Gastroesophageal sphincter (tissue), 4 donors: ENCODE measurements at regions not wholly inside any gene's neighbourhood (a gene's known extent, or its start where the extent isn't known, plus 50 kb on each side); places are given as distances from the start of the nearest gene placed in this dataset.
"Not testable (repeated sequence)": the region's sequence is repeated elsewhere in the genome, so short reads cannot be mapped to it uniquely, and the experiment has no call there.

ENCODE experiments used
- ATAC-seq: fragments of 150-250 bp; one replicate; pipeline ENCODE4 v1.9.1; 2016; ENCODE audit warnings: mild to moderate bottlenecking, moderate library complexity
- H3K27ac ChIP-seq, 4 donors: fragments of 200-600 bp; sonication (generic) in 3 of 4; 1 replicate in 3 of 4; 2 replicates in 1 of 4; pipeline ENCODE4 v1.5.1; 2016 to 2019
- H3K27me3 ChIP-seq: fragments of 200-600 bp; sonication (generic); one replicate; pipeline ENCODE4 v1.5.1; 2019
- H3K36me3 ChIP-seq, 2 donors: fragments of 200-600 bp; sonication (generic); one replicate each; pipeline ENCODE4 v1.5.1; 2019; ENCODE audit warnings: control low read depth in 1 of 2
- H3K4me1 ChIP-seq, 3 donors: fragments of 200-600 bp; sonication (generic); 1 replicate in 2 of 3; 2 replicates in 1 of 3; pipeline ENCODE4 v1.5.1; 2016 to 2019; ENCODE audit warnings: control low read depth in 2 of 3
- H3K4me3 ChIP-seq, 2 donors: fragments of 200-600 bp; sonication (generic); one replicate each; pipeline ENCODE4 v1.5.1; 2019; ENCODE audit warnings: mild to moderate bottlenecking in 1 of 2, moderate library complexity in 1 of 2
- H3K9me3 ChIP-seq, 3 donors: fragments of 200-600 bp; sonication (generic); one replicate each; pipeline ENCODE4 v1.5.1; 2017 to 2019; ENCODE audit warnings: control low read depth in 2 of 3
- EP300 ChIP-seq: sonication (generic); formaldehyde crosslinking; IDR thresholded peaks from one replicate; pipeline ENCODE4 v1.6.1; 2017; ENCODE audit warnings: antibody characterized with exemption, mild to moderate bottlenecking
- POLR2A ChIP-seq, 2 donors: fragments of 450-650 bp; IDR thresholded peaks; one replicate each; pipeline ENCODE4 v1.6.1; 2017; ENCODE audit warnings: antibody characterized with exemption in 2 of 2, mild to moderate bottlenecking in 2 of 2, moderate library complexity in 1 of 2
- POLR2AphosphoS5 ChIP-seq: sonication (generic); formaldehyde crosslinking; IDR thresholded peaks from one replicate; pipeline ENCODE4 v1.6.1; 2017; ENCODE audit warnings: antibody characterized with exemption
- WGBS, 2 donors: methylation state at CpG; one replicate each; pipeline ENCODE4 v1.1.5; 2018; ENCODE audit warnings: low coverage in 1 of 2; 5-methylcytosine and 5-hydroxymethylcytosine counted together
- TF ChIP-seq, protein P1 (sequence below), 4 experiments: fragments of 200-600 bp in 2 of 4; fragments of 450-650 bp in 2 of 4; sonication (generic) in 1 of 4; IDR thresholded peaks; one replicate each; pipeline ENCODE4 v1.5.1; 2017 to 2019; ENCODE audit warnings: antibody characterized with exemption in 4 of 4, mild to moderate bottlenecking in 2 of 4, moderate library complexity in 2 of 4

DNA sequence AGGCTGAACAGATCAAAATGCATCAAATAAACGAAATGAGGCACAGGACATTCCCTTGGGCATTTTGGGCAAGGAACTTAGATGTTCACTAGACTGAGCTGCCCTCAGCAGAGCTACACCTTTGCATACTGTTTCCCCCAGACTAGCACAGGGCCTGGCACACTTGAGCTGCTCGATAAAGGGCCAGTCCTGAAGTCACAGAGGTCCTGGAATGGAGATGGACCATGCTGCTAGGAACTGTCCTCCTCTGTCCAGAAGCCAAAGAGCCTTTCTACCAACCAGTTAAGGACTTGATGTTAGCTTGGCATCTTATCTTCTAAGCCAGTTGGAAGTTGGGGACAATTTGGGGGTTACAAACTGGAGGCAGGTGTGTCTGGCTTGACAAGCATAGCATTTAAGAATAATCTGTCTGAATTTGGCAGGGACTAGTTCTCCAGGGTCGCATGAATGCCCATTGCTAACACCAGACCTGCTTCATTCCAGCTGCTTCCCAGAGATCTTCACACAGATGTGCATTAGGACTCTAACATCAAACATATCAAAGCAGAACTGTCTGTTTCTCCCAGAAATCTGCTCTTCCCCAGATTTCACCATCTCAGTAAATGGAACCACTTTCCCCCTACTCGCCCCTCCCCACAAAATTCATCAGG lies 152.2 kb upstream of the PDE1C start:
- H3K27me3 ChIP-seq = no peaks in the 10 kb centered on the region
- no peak for ATAC-seq
- 49 to 67% methylated on average over 1 to 4 of the region's 4 CpGs for WGBS, 2 donors
- no peaks in the 10 kb centered on the region for H3K36me3 ChIP-seq
- H3K9me3 ChIP-seq = peaks cover 0 to 3% (median 0%) of the 10 kb centered on the region in 3 donors
- TF ChIP-seq, protein P1, sequence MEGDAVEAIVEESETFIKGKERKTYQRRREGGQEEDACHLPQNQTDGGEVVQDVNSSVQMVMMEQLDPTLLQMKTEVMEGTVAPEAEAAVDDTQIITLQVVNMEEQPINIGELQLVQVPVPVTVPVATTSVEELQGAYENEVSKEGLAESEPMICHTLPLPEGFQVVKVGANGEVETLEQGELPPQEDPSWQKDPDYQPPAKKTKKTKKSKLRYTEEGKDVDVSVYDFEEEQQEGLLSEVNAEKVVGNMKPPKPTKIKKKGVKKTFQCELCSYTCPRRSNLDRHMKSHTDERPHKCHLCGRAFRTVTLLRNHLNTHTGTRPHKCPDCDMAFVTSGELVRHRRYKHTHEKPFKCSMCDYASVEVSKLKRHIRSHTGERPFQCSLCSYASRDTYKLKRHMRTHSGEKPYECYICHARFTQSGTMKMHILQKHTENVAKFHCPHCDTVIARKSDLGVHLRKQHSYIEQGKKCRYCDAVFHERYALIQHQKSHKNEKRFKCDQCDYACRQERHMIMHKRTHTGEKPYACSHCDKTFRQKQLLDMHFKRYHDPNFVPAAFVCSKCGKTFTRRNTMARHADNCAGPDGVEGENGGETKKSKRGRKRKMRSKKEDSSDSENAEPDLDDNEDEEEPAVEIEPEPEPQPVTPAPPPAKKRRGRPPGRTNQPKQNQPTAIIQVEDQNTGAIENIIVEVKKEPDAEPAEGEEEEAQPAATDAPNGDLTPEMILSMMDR (IDR thresholded peaks at IDR 0.05) = no peak
- TF ChIP-seq EP300 (no peak), POLR2AphosphoS5 (no peak), POLR2A (IDR thresholded peaks at IDR 0.05) (no peak)
- H3K4me1 ChIP-seq = no peaks in the 10 kb centered on the region
- no peak overlapping the region for H3K4me3 ChIP-seq
- no peak overlapping the region for H3K27ac ChIP-seq

DNA sequence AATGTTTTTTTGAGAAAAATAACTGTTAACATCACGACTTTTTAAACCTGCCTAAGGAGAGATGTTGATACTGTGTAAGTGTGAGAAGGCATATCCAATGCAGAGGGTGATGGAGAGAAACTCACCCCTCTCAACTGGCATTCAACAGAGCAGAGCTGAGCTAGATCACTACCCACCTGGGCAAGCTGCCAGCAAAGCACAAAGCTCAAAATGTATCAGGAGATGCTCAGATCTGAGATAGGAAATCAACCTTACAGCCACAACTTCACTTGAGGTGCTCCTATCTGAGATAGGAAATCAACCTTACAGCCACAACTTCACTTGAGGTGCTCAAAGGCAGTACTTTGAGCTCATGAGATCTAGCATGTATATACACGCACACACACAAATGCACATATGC lies 151.5 kb upstream of the PDE1C start:
- H3K27me3 ChIP-seq = no peaks in the 10 kb centered on the region
- no peak overlapping the region for H3K4me3 ChIP-seq
- no peaks in the 10 kb centered on the region for H3K9me3 ChIP-seq
- H3K36me3 ChIP-seq = no peaks in the 10 kb centered on the region
- WGBS, 2 donors = 63 to 80% methylated on average over 1 to 2 of the region's 2 CpGs
- H3K27ac ChIP-seq = no peak overlapping the region
- ATAC-seq = no peak
- no peaks in the 10 kb centered on the region for H3K4me1 ChIP-seq
- TF ChIP-seq POLR2AphosphoS5 (no peak), EP300 (no peak), POLR2A (IDR thresholded peaks at IDR 0.05) (no peak)
- TF ChIP-seq, protein P1 (IDR thresholded peaks at IDR 0.05) = no peak

- no peak overlapping the region for H3K4me3 ChIP-seq
- H3K9me3 ChIP-seq = no peaks in the 10 kb centered on the region
- H3K27me3 ChIP-seq = no peaks in the 10 kb centered on the region
- H3K4me1 ChIP-seq = no peaks in the 10 kb centered on the region
- no peaks in the 10 kb centered on the region for H3K36me3 ChIP-seq
- H3K27ac ChIP-seq = no peak overlapping the region
- 85 to 100% methylated on average over 2 of the region's 2 CpGs for WGBS, 2 donors
- TF ChIP-seq EP300 (no peak), POLR2A (IDR thresholded peaks at IDR 0.05) (no peak), POLR2AphosphoS5 (no peak)
- TF ChIP-seq, protein P1 (IDR thresholded peaks at IDR 0.05) = no peak
- ATAC-seq = no peak
These were observed 150.8 kb upstream of the PDE1C start for GRCh38 chr7:32221056-32221455.

GRCh38 chr7:32219831-32220230 lies 149.6 kb upstream of the PDE1C start:
- H3K9me3 ChIP-seq, H3K27me3 ChIP-seq, H3K4me3 ChIP-seq, ATAC-seq, H3K36me3 ChIP-seq, H3K4me1 ChIP-seq, H3K27ac ChIP-seq: not testable (repeated sequence)
- 56 to 71% methylated on average over 1 of the region's 1 CpG for WGBS, 2 donors

GRCh38 chr7:32219416-32219815 lies 149.2 kb upstream of the PDE1C start:
- H3K9me3 ChIP-seq = no peaks in the 10 kb centered on the region
- WGBS, 2 donors = 80% methylated on average over 1 of the region's 3 CpGs; no CpG with 5 or more reads in 1 of the 2 donors
- H3K36me3 ChIP-seq = no peaks in the 10 kb centered on the region
- TF ChIP-seq POLR2A (IDR thresholded peaks at IDR 0.05) = no peak
- TF ChIP-seq EP300 = no peak
- no peak for TF ChIP-seq POLR2AphosphoS5
- TF ChIP-seq, protein P1 (IDR thresholded peaks at IDR 0.05) = no peak
- H3K27ac ChIP-seq = no peak overlapping the region
- ATAC-seq = no peak
- no peaks in the 10 kb centered on the region for H3K27me3 ChIP-seq
- no peaks in the 10 kb centered on the region for H3K4me1 ChIP-seq
- no peak overlapping the region for H3K4me3 ChIP-seq
